ENCODE measurements at regions not wholly inside any gene's neighbourhood (a gene's known extent, or its start where the extent isn't known, plus 50 kb on each side); places are given as distances from the start of the nearest gene placed in this dataset.

DNA sequence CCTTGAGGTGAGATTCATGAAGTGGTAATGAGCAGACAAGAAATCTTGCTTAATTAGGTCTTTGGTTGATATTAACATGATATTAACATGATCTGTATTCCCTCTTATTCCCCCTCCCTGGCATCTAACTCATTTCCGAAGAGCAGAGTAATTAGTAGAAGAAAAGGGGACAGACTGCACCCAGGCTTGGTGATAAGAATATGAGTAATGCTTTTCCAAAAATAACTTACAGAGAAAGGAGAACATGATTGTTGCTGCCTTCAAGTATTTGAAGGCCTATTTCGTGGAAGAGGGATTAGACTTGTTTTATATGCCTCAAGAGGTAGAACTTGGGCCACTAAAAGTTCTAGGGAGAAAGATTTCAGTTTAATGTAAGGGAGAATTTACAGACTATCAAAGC lies 130.6 kb upstream of the ATP5MC3 start:
- Histone ChIP-seq H3K27me3 (no peaks in the 10 kb centered on the region), H3K4me3 (no peak overlapping the region), H3K9me3 (no peaks in the 10 kb centered on the region), H3K27ac (no peak overlapping the region), H3K4me1 (no peaks in the 10 kb centered on the region), H3K36me3 (no peaks in the 10 kb centered on the region)
- intact Hi-C loops (cut with DNase I; ENCODE audit: low total_unique reads) = no loop called here
- no peak for DNase-seq
- TF ChIP-seq, protein P1, sequence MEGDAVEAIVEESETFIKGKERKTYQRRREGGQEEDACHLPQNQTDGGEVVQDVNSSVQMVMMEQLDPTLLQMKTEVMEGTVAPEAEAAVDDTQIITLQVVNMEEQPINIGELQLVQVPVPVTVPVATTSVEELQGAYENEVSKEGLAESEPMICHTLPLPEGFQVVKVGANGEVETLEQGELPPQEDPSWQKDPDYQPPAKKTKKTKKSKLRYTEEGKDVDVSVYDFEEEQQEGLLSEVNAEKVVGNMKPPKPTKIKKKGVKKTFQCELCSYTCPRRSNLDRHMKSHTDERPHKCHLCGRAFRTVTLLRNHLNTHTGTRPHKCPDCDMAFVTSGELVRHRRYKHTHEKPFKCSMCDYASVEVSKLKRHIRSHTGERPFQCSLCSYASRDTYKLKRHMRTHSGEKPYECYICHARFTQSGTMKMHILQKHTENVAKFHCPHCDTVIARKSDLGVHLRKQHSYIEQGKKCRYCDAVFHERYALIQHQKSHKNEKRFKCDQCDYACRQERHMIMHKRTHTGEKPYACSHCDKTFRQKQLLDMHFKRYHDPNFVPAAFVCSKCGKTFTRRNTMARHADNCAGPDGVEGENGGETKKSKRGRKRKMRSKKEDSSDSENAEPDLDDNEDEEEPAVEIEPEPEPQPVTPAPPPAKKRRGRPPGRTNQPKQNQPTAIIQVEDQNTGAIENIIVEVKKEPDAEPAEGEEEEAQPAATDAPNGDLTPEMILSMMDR (IDR thresholded peaks at IDR 0.05) = no peak
- TF ChIP-seq POLR2A (IDR thresholded peaks at IDR 0.05) = no peak

GRCh38 chr2:175310813-175311504 lies 129.4 kb upstream of the ATP5MC3 start:
- no peak overlapping the region for H3K4me3 ChIP-seq
- intact Hi-C loops (cut with DNase I; ENCODE audit: low total_unique reads) = no loop called here

DNA sequence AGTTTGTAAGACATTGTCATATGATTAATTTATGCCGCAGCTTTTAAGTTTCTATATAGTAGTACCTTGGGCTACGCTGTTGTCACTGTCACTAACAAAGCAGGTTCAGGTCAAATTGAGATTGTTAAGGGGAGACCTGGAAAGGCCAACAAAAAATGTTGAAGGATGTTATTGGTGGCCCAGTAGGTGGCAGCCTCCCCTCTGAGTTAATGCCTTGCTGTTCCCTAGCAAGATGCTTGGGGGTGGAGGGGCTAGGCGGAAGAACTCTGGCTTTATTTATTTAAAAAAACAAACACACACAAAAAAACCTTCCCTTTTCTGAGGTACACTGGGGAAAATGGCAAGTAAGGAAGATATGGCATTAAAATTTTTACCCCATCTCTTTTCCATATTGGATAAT lies 128.3 kb upstream of the ATP5MC3 start:
- H3K9me3 ChIP-seq = no peaks in the 10 kb centered on the region
- no peaks in the 10 kb centered on the region for H3K27me3 ChIP-seq
- intact Hi-C loops (cut with DNase I; ENCODE audit: low total_unique reads) = no loop called here
- no peaks in the 10 kb centered on the region for H3K36me3 ChIP-seq
- TF ChIP-seq, protein P1 (IDR thresholded peaks at IDR 0.05) = no peak
- TF ChIP-seq POLR2A (IDR thresholded peaks at IDR 0.05) = no peak
- H3K4me3 ChIP-seq = no peak overlapping the region
- no peak overlapping the region for H3K27ac ChIP-seq
- no peaks in the 10 kb centered on the region for H3K4me1 ChIP-seq
- DNase-seq = no peak

More at GRCh38 chr2:175310813-175311504, 129.4 kb upstream of the ATP5MC3 start:
- TF ChIP-seq, protein P1 (IDR thresholded peaks at IDR 0.05) = no peak
- TF ChIP-seq POLR2A (IDR thresholded peaks at IDR 0.05) = no peak
- H3K27me3 ChIP-seq = no peaks in the 10 kb centered on the region
- DNase-seq = no peak
- no peaks in the 10 kb centered on the region for H3K4me1 ChIP-seq
- no peak overlapping the region for H3K27ac ChIP-seq
- H3K9me3 ChIP-seq = no peaks in the 10 kb centered on the region
- no peaks in the 10 kb centered on the region for H3K36me3 ChIP-seq

GRCh38 chr2:175308005-175308404 lies 126.5 kb upstream of the ATP5MC3 start:
- Histone ChIP-seq H3K27ac (no peak overlapping the region), H3K4me3 (no peak overlapping the region), H3K9me3 (no peaks in the 10 kb centered on the region), H3K27me3 (no peaks in the 10 kb centered on the region), H3K4me1 (no peaks in the 10 kb centered on the region), H3K36me3 (no peaks in the 10 kb centered on the region)
- intact Hi-C loops (cut with DNase I; ENCODE audit: low total_unique reads) = no loop called here
- DNase-seq = no peak
- TF ChIP-seq, protein P1 (IDR thresholded peaks at IDR 0.05) = no peak
- no peak for TF ChIP-seq POLR2A (IDR thresholded peaks at IDR 0.05)

DNA sequence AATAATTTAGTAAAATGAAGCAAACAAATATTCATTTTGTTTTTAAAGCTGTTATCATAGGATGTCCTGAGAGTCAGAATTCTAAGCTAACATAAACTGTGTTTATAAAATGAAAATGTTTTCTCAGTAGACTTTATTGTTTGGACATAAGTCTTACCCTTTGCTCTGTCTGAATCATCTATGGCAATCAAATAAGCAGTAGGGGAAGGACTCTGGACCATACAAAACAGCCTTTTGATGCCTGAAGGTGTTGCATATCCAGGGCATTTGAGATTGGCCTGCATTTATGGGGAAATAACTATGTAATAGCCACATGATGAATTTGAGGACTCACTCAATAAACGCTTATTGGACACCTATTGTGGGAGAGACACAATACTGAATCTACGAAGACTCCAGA lies 123.0 kb upstream of the ATP5MC3 start:
- TF ChIP-seq POLR2A (IDR thresholded peaks at IDR 0.05) = no peak
- TF ChIP-seq, protein P1 (IDR thresholded peaks at IDR 0.05) = no peak
- intact Hi-C loops (cut with DNase I; ENCODE audit: low total_unique reads) = no loop called here

More for the DNA sequence above, 123.0 kb upstream of the ATP5MC3 start:
- H3K27me3 ChIP-seq = no peaks in the 10 kb centered on the region
- no peaks in the 10 kb centered on the region for H3K4me1 ChIP-seq
- no peaks in the 10 kb centered on the region for H3K9me3 ChIP-seq
- no peak overlapping the region for H3K27ac ChIP-seq
- H3K36me3 ChIP-seq = no peaks in the 10 kb centered on the region
- no peak for DNase-seq
- H3K4me3 ChIP-seq = no peak overlapping the region

Measured in uterus (tissue), 3 donors.